IMR-90 (cell line): ENCODE measurements at regions not wholly inside any gene's neighbourhood (a gene's known extent, or its start where the extent isn't known, plus 50 kb on each side); places are given as distances from the start of the nearest gene placed in this dataset.

Source experiments
- ATAC-seq: fragments of 200-7000 bp; cut with Tn5 transposase; 2 replicates; pipeline ENCODE4 v1.9.1; 2020; ENCODE audit warnings: low read depth, mild to moderate bottlenecking, moderate library complexity
- BruUV-seq: library from RNA; stranded (reverse); fragments of 400-500 nt; replicated peaks from 2 replicates; lab custom pipeline; 2021; lab: Mats Ljungman, UMichigan
- CTCF ChIA-PET: fragments of 300-600 bp; formaldehyde crosslinking; extraction: SDS; loops from one replicate; lab custom pipeline; 2021; ENCODE audit warnings: antibody characterized with exemption; lab: Yijun Ruan, JAX
- POLR2A ChIA-PET: fragments of 300-600 bp; sonication (Branson Sonifier 250); formaldehyde crosslinking; loops from one replicate; lab custom pipeline; 2022; ENCODE audit warnings: antibody characterized with exemption; ENCODE audit not compliant: unreplicated experiment; lab: Charles Lee
- DNase-seq: peaks from one replicate; pipeline ENCODE4 v3.0.0; 2013
- H2AFZ ChIP-seq: replicated peaks from 2 replicates; pipeline ENCODE3; 2013; ENCODE audit warnings: low read length, mild to moderate bottlenecking; ENCODE audit not compliant: poor library complexity
- H2AK5ac ChIP-seq: 2 replicates; pipeline ENCODE4 v1.6.1; 2013; ENCODE audit warnings: low read depth, low read length, inconsistent platforms
- H2AK9ac ChIP-seq: replicated peaks from 2 replicates; pipeline ENCODE3; 2013; ENCODE audit warnings: mild to moderate bottlenecking, low read depth, low read length, moderate library complexity; ENCODE audit not compliant: poor library complexity
- H2BK120ac ChIP-seq: 2 replicates; pipeline ENCODE4 v1.6.1; 2013; ENCODE audit warnings: low read depth, low read length, inconsistent platforms
- H2BK15ac ChIP-seq: 3 replicates; pipeline ENCODE4 v1.6.1; 2013; ENCODE audit warnings: low read depth, low read length, inconsistent platforms
- H2BK20ac ChIP-seq: 2 replicates; pipeline ENCODE4 v1.6.1; 2013; ENCODE audit warnings: low read depth, mild to moderate bottlenecking, inconsistent platforms, low read length, moderate library complexity
- H2BK5ac ChIP-seq: 2 replicates; pipeline ENCODE4 v1.6.1; 2013; ENCODE audit warnings: mild to moderate bottlenecking, low read depth, low read length, inconsistent platforms; ENCODE audit not compliant: poor library complexity, severe bottlenecking
- H3K14ac ChIP-seq: replicated peaks from 2 replicates; pipeline ENCODE4 v1.6.1; 2013; ENCODE audit warnings: low read depth, low read length, inconsistent platforms
- H3K18ac ChIP-seq: 2 replicates; pipeline ENCODE4 v1.6.1; 2013; ENCODE audit warnings: low read depth, low read length, control low read depth
- H3K23ac ChIP-seq: 2 replicates; pipeline ENCODE4 v1.6.1; 2013; ENCODE audit warnings: low read depth, low read length, inconsistent platforms
- H3K27ac ChIP-seq: 2 replicates; pipeline ENCODE4 v1.5.1; 2013; ENCODE audit warnings: mild to moderate bottlenecking, control low read depth, low read length; ENCODE audit not compliant: insufficient read depth
- H3K27me3 ChIP-seq: 2 replicates; pipeline ENCODE4 v1.6.1; 2013; ENCODE audit warnings: low read length; ENCODE audit not compliant: control insufficient read depth, insufficient read depth
- H3K36me3 ChIP-seq: 2 replicates; pipeline ENCODE4 v1.6.1; 2013; ENCODE audit warnings: low read length, mixed read lengths; ENCODE audit not compliant: control insufficient read depth, insufficient read depth
- H3K4ac ChIP-seq: 2 replicates; pipeline ENCODE4 v1.6.1; 2013; ENCODE audit warnings: low read depth, low read length, inconsistent platforms
- H3K4me1 ChIP-seq: 2 replicates; pipeline ENCODE4 v1.6.1; 2013; ENCODE audit warnings: low read length, mixed read lengths; ENCODE audit not compliant: control insufficient read depth, insufficient read depth
- H3K4me2 ChIP-seq: 2 replicates; pipeline ENCODE4 v1.6.1; 2013; ENCODE audit warnings: low read depth, mild to moderate bottlenecking, control low read depth, low read length, moderate library complexity
- H3K4me3 ChIP-seq: 2 replicates; pipeline ENCODE4 v1.5.1; 2013; ENCODE audit warnings: low read depth, mild to moderate bottlenecking, control low read depth, low read length, moderate library complexity; ENCODE audit not compliant: insufficient read depth
- H3K56ac ChIP-seq: 2 replicates; pipeline ENCODE4 v1.6.1; 2013; ENCODE audit warnings: low read length, inconsistent platforms; ENCODE audit not compliant: insufficient read depth; ENCODE audit errors: extremely low read depth
- H3K79me1 ChIP-seq, 2 experiments: 2 replicates each; pipeline ENCODE4 v1.6.1; 2013; ENCODE audit warnings: low read length in 2 of 2, inconsistent platforms in 1 of 2, low read depth in 1 of 2
- H3K9ac ChIP-seq: 2 replicates; pipeline ENCODE4 v1.6.1; 2013; ENCODE audit warnings: low read depth, low read length, control low read depth
- H3K9me1 ChIP-seq: 2 replicates; pipeline ENCODE4 v1.6.1; 2013; ENCODE audit warnings: low read length, inconsistent platforms; ENCODE audit not compliant: insufficient read depth
- H3K9me3 ChIP-seq: 2 replicates; pipeline ENCODE4 v1.6.1; 2013; ENCODE audit warnings: low read length; ENCODE audit not compliant: control insufficient read depth, insufficient read depth
- H4K20me1 ChIP-seq: 2 replicates; pipeline ENCODE4 v1.6.1; 2013; ENCODE audit warnings: low read length, inconsistent platforms; ENCODE audit not compliant: insufficient read depth
- H4K5ac ChIP-seq: 2 replicates; pipeline ENCODE4 v1.6.1; 2013; ENCODE audit warnings: mild to moderate bottlenecking, low read depth, low read length, control low read depth
- H4K8ac ChIP-seq, 2 experiments: 2 replicates each; pipeline ENCODE4 v1.6.1; 2013; ENCODE audit warnings: low read depth in 2 of 2, low read length in 2 of 2, control low read depth in 1 of 2, inconsistent platforms in 1 of 2
- H4K91ac ChIP-seq: 2 replicates; pipeline ENCODE4 v1.6.1; 2013; ENCODE audit warnings: low read depth, low read length, inconsistent platforms; ENCODE audit not compliant: insufficient read depth
- BHLHE40 ChIP-seq: fragments of 150-350 bp; IDR thresholded peaks from 2 replicates; pipeline ENCODE4 v1.6.1; 2016; ENCODE audit warnings: mild to moderate bottlenecking, low read depth, low read length
- CEBPB ChIP-seq: IDR thresholded peaks from 2 replicates; pipeline ENCODE4 v1.6.1; 2012; ENCODE audit warnings: low read depth, low read length, improper control_type of control experiment
- CHD1 ChIP-seq: IDR thresholded peaks from 2 replicates; pipeline ENCODE4 v1.6.1; 2012; ENCODE audit warnings: low read depth, low read length, improper control_type of control experiment
- MAFK ChIP-seq: IDR thresholded peaks from 2 replicates; pipeline ENCODE4 v1.6.1; 2012; ENCODE audit warnings: low read depth, low read length, improper control_type of control experiment
- MAZ ChIP-seq: IDR thresholded peaks from 2 replicates; pipeline ENCODE4 v1.6.1; 2012; ENCODE audit warnings: low read depth, mild to moderate bottlenecking, low read length, improper control_type of control experiment, moderate library complexity, borderline replicate concordance
- MXI1 ChIP-seq: IDR thresholded peaks from 2 replicates; pipeline ENCODE4 v1.6.1; 2012; ENCODE audit warnings: low read depth, mild to moderate bottlenecking, low read length, moderate library complexity, borderline replicate concordance
- NFE2L2 ChIP-seq: fragments of 150-350 bp; IDR thresholded peaks from 2 replicates; pipeline ENCODE4 v1.6.1; 2016; ENCODE audit warnings: low read depth, mild to moderate bottlenecking, low read length
- POLR2A ChIP-seq: IDR thresholded peaks from 2 replicates; pipeline ENCODE4 v1.6.1; 2012; ENCODE audit warnings: mild to moderate bottlenecking, low read depth, low read length
- RAD21 ChIP-seq: IDR thresholded peaks from 2 replicates; pipeline ENCODE4 v1.6.1; 2012; ENCODE audit warnings: low read length, improper control_type of control experiment
- RCOR1 ChIP-seq: IDR thresholded peaks from 2 replicates; pipeline ENCODE4 v1.6.1; 2012; ENCODE audit warnings: mild to moderate bottlenecking, low read length, improper control_type of control experiment; ENCODE audit not compliant: insufficient replicate concordance
- SMC3 ChIP-seq: fragments of 150-350 bp; IDR thresholded peaks from 2 replicates; pipeline ENCODE4 v1.6.1; 2016; ENCODE audit warnings: low read depth, mild to moderate bottlenecking, antibody characterized with exemption, low read length, moderate library complexity
- WGBS, 2 experiments: methylation state at CpG; one replicate each; pipeline versions ENCODE4 v1.1.5 to v1.1.7; 2013; ENCODE audit warnings: missing lambda C conversion rate in 2 of 2; ENCODE audit not compliant: insufficient read length in 1 of 2; ENCODE audit errors: extremely low coverage in 2 of 2; 5-methylcytosine and 5-hydroxymethylcytosine counted together
- dilution Hi-C: fragments of 300-500 bp; cut with HindIII; formaldehyde crosslinking; loops from one replicate; pipeline ENCODE4 v1.14.3; 2018; ENCODE audit warnings: low sequenced_read_pairs; ENCODE audit not compliant: unreplicated experiment
- in situ Hi-C: fragments of 300-500 bp; cut with MboI; formaldehyde crosslinking; loops from 3 replicates; pipeline ENCODE4 v1.14.3; 2019; ENCODE audit warnings: low sequenced_read_pairs, inconsistent platforms, mixed read lengths
- intact Hi-C: fragments of 100-400 bp; cut with micrococcal nuclease; formaldehyde crosslinking; loops from 2 replicates; pipeline ENCODE4 v1.10.0; 2022
- TF ChIP-seq, protein P1 (sequence below): fragments of 150-350 bp; IDR thresholded peaks from 2 replicates; pipeline ENCODE4 v1.6.1; 2017; ENCODE audit warnings: mild to moderate bottlenecking, antibody characterized with exemption, low read length, low read depth
- TF ChIP-seq, protein P2 (sequence below): conservative IDR thresholded peaks from 2 replicates; pipeline ENCODE4 v1.5.1; 2012; ENCODE audit warnings: mild to moderate bottlenecking, low read depth, low read length, improper control_type of control experiment
- TF ChIP-seq, protein P3 (sequence below): fragments of 150-350 bp; IDR thresholded peaks from 2 replicates; pipeline ENCODE4 v1.6.1; 2016; ENCODE audit warnings: low read depth, mild to moderate bottlenecking, low read length, moderate library complexity, borderline replicate concordance

DNA sequence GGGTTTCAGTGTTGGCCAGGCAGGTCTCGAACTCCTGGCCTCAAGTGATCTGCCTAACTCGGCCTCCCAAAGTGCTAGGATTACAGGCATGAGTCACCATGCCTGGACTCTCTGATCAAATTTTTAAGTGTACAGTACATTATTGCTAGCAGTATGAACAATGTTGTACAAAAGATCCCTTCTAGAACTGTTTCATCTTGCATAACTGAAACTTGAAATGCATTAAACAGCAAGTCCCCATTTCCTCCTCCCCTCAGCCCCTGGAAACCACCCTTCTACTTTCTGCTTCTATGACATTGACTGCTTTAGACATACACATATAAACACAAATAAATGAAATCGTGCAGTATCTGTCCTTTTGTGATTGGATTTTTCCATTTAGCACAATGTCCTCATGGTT lies 463.4 kb downstream of the PTPRC start:
- no peak overlapping the region for H3K27ac ChIP-seq
- DNase-seq: no peak
- ChIA-PET CTCF (no interaction called here), POLR2A (no interaction called here)
- WGBS, 2 experiments: no CpG with 5 or more reads among the region's 3 CpGs
- intact Hi-C loops: no loop called here
- H3K4me2 ChIP-seq: no peak overlapping the region
- no peak overlapping the region for H4K8ac ChIP-seq
- no peak overlapping the region for H3K23ac ChIP-seq
- H2BK5ac ChIP-seq: no peak overlapping the region
- no peak overlapping the region for H2AK9ac ChIP-seq
- no peak overlapping the region for H3K18ac ChIP-seq
- H3K4me1 ChIP-seq: no peaks in the 10 kb centered on the region
- TF ChIP-seq MXI1 (no peak), POLR2A (no peak), CEBPB (no peak), MAZ (no peak), RCOR1 (no peak), BHLHE40 (no peak), RAD21 (no peak), MAFK (no peak), SMC3 (no peak), CHD1 (no peak), NFE2L2 (no peak)
- TF ChIP-seq, protein P1, sequence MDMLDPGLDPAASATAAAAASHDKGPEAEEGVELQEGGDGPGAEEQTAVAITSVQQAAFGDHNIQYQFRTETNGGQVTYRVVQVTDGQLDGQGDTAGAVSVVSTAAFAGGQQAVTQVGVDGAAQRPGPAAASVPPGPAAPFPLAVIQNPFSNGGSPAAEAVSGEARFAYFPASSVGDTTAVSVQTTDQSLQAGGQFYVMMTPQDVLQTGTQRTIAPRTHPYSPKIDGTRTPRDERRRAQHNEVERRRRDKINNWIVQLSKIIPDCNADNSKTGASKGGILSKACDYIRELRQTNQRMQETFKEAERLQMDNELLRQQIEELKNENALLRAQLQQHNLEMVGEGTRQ: no peak
- TF ChIP-seq, protein P2, sequence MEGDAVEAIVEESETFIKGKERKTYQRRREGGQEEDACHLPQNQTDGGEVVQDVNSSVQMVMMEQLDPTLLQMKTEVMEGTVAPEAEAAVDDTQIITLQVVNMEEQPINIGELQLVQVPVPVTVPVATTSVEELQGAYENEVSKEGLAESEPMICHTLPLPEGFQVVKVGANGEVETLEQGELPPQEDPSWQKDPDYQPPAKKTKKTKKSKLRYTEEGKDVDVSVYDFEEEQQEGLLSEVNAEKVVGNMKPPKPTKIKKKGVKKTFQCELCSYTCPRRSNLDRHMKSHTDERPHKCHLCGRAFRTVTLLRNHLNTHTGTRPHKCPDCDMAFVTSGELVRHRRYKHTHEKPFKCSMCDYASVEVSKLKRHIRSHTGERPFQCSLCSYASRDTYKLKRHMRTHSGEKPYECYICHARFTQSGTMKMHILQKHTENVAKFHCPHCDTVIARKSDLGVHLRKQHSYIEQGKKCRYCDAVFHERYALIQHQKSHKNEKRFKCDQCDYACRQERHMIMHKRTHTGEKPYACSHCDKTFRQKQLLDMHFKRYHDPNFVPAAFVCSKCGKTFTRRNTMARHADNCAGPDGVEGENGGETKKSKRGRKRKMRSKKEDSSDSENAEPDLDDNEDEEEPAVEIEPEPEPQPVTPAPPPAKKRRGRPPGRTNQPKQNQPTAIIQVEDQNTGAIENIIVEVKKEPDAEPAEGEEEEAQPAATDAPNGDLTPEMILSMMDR: no peak
- TF ChIP-seq, protein P3, sequence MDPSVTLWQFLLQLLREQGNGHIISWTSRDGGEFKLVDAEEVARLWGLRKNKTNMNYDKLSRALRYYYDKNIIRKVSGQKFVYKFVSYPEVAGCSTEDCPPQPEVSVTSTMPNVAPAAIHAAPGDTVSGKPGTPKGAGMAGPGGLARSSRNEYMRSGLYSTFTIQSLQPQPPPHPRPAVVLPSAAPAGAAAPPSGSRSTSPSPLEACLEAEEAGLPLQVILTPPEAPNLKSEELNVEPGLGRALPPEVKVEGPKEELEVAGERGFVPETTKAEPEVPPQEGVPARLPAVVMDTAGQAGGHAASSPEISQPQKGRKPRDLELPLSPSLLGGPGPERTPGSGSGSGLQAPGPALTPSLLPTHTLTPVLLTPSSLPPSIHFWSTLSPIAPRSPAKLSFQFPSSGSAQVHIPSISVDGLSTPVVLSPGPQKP: no peak
- no peak overlapping the region for H3K56ac ChIP-seq
- no peak overlapping the region for H3K4me3 ChIP-seq
- H3K27me3 ChIP-seq: no peaks in the 10 kb centered on the region
- ATAC-seq: no peak
- no peak overlapping the region for H2BK20ac ChIP-seq
- H3K9me1 ChIP-seq: no peaks in the 10 kb centered on the region
- peaks cover 1% of the 10 kb centered on the region; the same call in 1 of the 2 replicates for H3K9me3 ChIP-seq
- in situ Hi-C loops: loop anchor here (25.0 kb wide), 1 partner anchor 315 kb away; no protein-coding TSS in a partner anchor
- no peak overlapping the region for H3K14ac ChIP-seq
- no peak overlapping the region for H2BK15ac ChIP-seq
- H4K20me1 ChIP-seq: no peaks in the 10 kb centered on the region
- no peak overlapping the region for H2AFZ ChIP-seq
- BruUV-seq: no TSS peak
- no peak overlapping the region for H3K4ac ChIP-seq
- no peak overlapping the region for H4K91ac ChIP-seq
- no peak overlapping the region for H2BK120ac ChIP-seq
- H2AK5ac ChIP-seq: no peak overlapping the region
- no peak overlapping the region for H4K5ac ChIP-seq
- no peaks in the 10 kb centered on the region for H3K36me3 ChIP-seq
- dilution Hi-C loops: no loop called here
- H3K79me1 ChIP-seq: no peaks in the 10 kb centered on the region
- H3K9ac ChIP-seq: no peak overlapping the region
